Lower leg skin (tissue), 3 donors: ENCODE measurements at regions not wholly inside any gene's neighbourhood (a gene's known extent, or its start where the extent isn't known, plus 50 kb on each side); places are given as distances from the start of the nearest gene placed in this dataset.

Experiments used
- POLR2A ChIP-seq, 2 donors: fragments of 450-650 bp; IDR thresholded peaks; one replicate each; pipeline ENCODE4 v1.6.1; 2016 to 2017; ENCODE audit warnings: antibody characterized with exemption in 2 of 2, mild to moderate bottlenecking in 1 of 2, moderate library complexity in 1 of 2
- TF ChIP-seq, protein P1 (sequence below), 3 donors: fragments of 450-650 bp; IDR thresholded peaks; one replicate each; pipeline ENCODE4 v1.5.1; 2016; ENCODE audit warnings: antibody characterized with exemption in 3 of 3, mild to moderate bottlenecking in 3 of 3, moderate library complexity in 2 of 3

DNA sequence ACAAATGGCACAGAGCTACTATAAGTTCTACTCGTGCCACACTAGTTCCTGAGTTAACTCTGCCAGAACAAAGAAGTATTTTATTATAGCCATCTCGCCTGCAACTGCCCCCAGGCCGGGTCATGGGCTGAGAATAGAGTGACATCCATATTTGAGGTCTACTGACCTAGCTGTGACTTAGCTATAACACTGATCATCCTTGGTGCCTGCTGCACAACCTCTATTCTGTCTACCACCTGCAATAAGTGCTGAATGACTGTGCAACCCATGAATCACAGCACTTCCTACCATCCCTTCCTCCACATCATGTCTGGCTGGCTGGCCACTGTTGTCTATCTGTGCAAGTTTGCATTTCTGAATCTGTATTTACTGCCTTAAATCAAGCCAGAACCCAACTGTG, 506.5 kb upstream of the TBL1XR1 start:
- TF ChIP-seq, protein P1, sequence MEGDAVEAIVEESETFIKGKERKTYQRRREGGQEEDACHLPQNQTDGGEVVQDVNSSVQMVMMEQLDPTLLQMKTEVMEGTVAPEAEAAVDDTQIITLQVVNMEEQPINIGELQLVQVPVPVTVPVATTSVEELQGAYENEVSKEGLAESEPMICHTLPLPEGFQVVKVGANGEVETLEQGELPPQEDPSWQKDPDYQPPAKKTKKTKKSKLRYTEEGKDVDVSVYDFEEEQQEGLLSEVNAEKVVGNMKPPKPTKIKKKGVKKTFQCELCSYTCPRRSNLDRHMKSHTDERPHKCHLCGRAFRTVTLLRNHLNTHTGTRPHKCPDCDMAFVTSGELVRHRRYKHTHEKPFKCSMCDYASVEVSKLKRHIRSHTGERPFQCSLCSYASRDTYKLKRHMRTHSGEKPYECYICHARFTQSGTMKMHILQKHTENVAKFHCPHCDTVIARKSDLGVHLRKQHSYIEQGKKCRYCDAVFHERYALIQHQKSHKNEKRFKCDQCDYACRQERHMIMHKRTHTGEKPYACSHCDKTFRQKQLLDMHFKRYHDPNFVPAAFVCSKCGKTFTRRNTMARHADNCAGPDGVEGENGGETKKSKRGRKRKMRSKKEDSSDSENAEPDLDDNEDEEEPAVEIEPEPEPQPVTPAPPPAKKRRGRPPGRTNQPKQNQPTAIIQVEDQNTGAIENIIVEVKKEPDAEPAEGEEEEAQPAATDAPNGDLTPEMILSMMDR (IDR thresholded peaks at IDR 0.05), result no peak
- no peak for TF ChIP-seq POLR2A (IDR thresholded peaks at IDR 0.05)
